Neural progenitor cell (in vitro differentiated cells): ENCODE measurements at regions not wholly inside any gene's neighbourhood (a gene's known extent, or its start where the extent isn't known, plus 50 kb on each side); places are given as distances from the start of the nearest gene placed in this dataset.

Source experiments
- DNase-seq: peaks from one replicate; pipeline ENCODE4 v3.0.0-alpha.2; 2016; ENCODE audit warnings: low spot score
- H2AFZ ChIP-seq: fragments of 200-600 bp; sonication (generic); replicated peaks from 2 replicates; pipeline ENCODE4 v1.6.1; 2016; ENCODE audit warnings: antibody characterized with exemption
- H3F3A ChIP-seq: fragments of 200-600 bp; sonication (generic); 2 replicates; pipeline ENCODE4 v1.6.1; 2016; ENCODE audit warnings: antibody characterized with exemption, low read depth
- H3K27ac ChIP-seq: fragments of 200-600 bp; sonication (generic); 2 replicates; pipeline ENCODE4 v1.5.1; 2016; ENCODE audit warnings: mild to moderate bottlenecking
- H3K27me3 ChIP-seq: fragments of 200-600 bp; sonication (generic); 2 replicates; pipeline ENCODE4 v1.6.1; 2016; ENCODE audit warnings: mild to moderate bottlenecking, moderate library complexity
- H3K36me3 ChIP-seq: fragments of 200-600 bp; sonication (generic); 2 replicates; pipeline ENCODE4 v1.5.1; 2016
- H3K4me1 ChIP-seq: fragments of 200-600 bp; sonication (generic); 2 replicates; pipeline ENCODE4 v1.6.1; 2016; ENCODE audit warnings: mixed run types
- H3K4me2 ChIP-seq: fragments of 200-600 bp; sonication (generic); 2 replicates; pipeline ENCODE4 v1.6.1; 2016
- H3K4me3 ChIP-seq: fragments of 200-600 bp; sonication (generic); 2 replicates; pipeline ENCODE4 v1.5.1; 2016
- H3K79me2 ChIP-seq: fragments of 200-600 bp; sonication (generic); 2 replicates; pipeline ENCODE4 v1.6.1; 2016; ENCODE audit warnings: low read depth
- H3K9ac ChIP-seq: fragments of 200-600 bp; sonication (generic); 2 replicates; pipeline ENCODE4 v1.6.1; 2016
- H3K9me3 ChIP-seq: fragments of 200-600 bp; sonication (generic); 2 replicates; pipeline ENCODE4 v1.5.1; 2016; ENCODE audit warnings: low read depth
- H4K20me1 ChIP-seq: fragments of 200-600 bp; sonication (generic); 2 replicates; pipeline ENCODE4 v1.6.1; 2016; ENCODE audit warnings: low read depth
- H3K27ac Mint-ChIP-seq: 3 replicates; pipeline ENCODE4 v1.8.0; 2021; ENCODE audit warnings: mixed read lengths
- H3K27me3 Mint-ChIP-seq: 2 replicates; pipeline ENCODE4 v1.8.0; 2022; ENCODE audit warnings: low read depth, mild to moderate bottlenecking, inconsistent platforms, moderate library complexity, mixed read lengths; ENCODE audit not compliant: insufficient read depth
- H3K36me3 Mint-ChIP-seq: 3 replicates; pipeline ENCODE4 v1.8.0; 2021; ENCODE audit warnings: mixed read lengths
- H3K4me1 Mint-ChIP-seq: 3 replicates; pipeline ENCODE4 v1.8.0; 2021; ENCODE audit warnings: mixed read lengths
- H3K4me3 Mint-ChIP-seq: 3 replicates; pipeline ENCODE4 v1.8.0; 2021; ENCODE audit warnings: mild to moderate bottlenecking, moderate library complexity, mixed read lengths
- H3K9me3 Mint-ChIP-seq: 3 replicates; pipeline ENCODE4 v1.8.0; 2020; ENCODE audit warnings: mixed read lengths
- CTCF ChIP-seq: fragments of 200-600 bp; sonication (generic); IDR thresholded peaks from 2 replicates; pipeline ENCODE4 v1.5.1; 2017; ENCODE audit warnings: antibody characterized with exemption, mild to moderate bottlenecking
- EZH2 ChIP-seq: fragments of 200-600 bp; sonication (generic); IDR thresholded peaks from 2 replicates; pipeline ENCODE4 v1.6.1; 2017; ENCODE audit warnings: antibody characterized with exemption, mild to moderate bottlenecking, moderate library complexity
- EZH2phosphoT487 ChIP-seq: fragments of 200-600 bp; sonication (generic); IDR thresholded peaks from 2 replicates; pipeline ENCODE4 v1.6.1; 2017; ENCODE audit warnings: antibody characterized with exemption

DNA sequence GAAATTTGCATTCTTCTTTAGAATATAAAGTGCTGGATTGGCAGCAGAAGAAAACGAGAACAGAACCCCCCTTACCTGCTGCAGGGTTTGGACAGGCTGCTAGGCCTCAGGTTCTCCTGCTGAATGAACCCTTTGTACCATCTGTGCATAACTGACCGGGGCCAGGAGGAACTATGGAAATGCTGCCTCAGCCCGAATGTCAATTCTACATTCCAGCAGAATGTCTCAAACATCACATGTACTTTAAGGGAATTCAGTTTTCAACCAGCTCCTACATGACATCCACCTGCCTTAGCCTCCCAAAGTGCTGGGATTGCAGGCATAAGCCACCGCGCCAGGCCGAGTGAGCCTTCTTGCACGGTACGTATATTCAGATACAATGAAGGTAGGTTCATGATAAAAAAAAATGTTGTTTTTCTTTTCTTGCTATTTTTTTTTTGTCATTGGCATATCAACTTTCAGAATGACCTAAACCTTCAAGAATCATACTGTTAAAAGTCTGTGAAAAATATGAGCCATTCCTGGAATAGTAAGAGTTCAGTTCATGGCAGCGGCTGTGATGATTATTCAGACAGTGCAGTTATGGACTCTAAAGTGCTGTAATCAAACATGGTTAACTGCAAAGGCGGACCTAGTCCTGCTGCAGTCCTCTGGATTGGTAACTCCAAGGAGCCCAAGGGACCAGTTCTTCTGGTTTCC, 84.4 kb upstream of the TNS3 start:
- Histone ChIP-seq H4K20me1 (no peaks in the 10 kb centered on the region), H3K27me3 (no peaks in the 10 kb centered on the region), H3K9ac (no peak overlapping the region), H3K27ac (no peak overlapping the region), H3K4me3 (no peak overlapping the region), H3K79me2 (no peaks in the 10 kb centered on the region), H3K4me2 (no peak overlapping the region), H3F3A (no peaks in the 10 kb centered on the region), H3K9me3 (no peaks in the 10 kb centered on the region), H3K4me1 (peaks cover 5% of the 10 kb centered on the region), H2AFZ (no peak overlapping the region), H3K36me3 (no peaks in the 10 kb centered on the region)
- Mint-ChIP-seq H3K4me1 (peaks cover 4% of the 10 kb centered on the region), H3K27me3 (peaks cover 2% of the 10 kb centered on the region), H3K9me3 (no peaks in the 10 kb centered on the region), H3K4me3 (no peak overlapping the region), H3K36me3 (no peaks in the 10 kb centered on the region), H3K27ac (no peak overlapping the region)
- no peak for TF ChIP-seq CTCF
- TF ChIP-seq EZH2 = no peak
- no peak for TF ChIP-seq EZH2phosphoT487
- no peak for DNase-seq

DNA sequence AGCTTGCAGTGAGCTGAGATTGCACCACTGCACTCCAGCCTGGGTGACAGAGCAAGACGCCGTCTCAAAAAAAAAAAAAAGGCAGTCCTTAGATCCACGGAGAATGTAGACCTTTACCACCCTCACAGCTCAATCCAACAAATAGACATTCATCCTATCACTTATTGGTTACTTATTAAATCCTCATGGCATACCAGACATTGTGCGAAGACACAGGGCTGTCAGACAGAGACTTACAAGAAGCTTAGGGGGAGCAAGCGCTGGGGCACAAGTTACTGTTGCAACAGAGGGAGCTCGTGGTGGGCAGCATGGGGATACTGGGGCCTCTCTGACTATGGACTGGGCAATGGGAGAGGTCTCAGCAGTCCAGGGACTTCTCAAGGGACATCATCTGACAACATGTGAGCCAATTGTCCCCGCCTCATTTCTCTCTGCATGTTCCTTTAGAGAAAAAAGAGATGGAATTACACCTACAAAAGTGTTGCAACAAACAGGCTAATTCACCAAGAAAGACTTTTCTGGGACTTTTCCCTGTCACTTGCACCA, 82.8 kb upstream of the TNS3 start:
- DNase-seq = no peak
- H3K36me3 ChIP-seq = no peaks in the 10 kb centered on the region
- Mint-ChIP-seq H3K4me1 (peaks cover 10% of the 10 kb centered on the region), H3K4me3 (no peak overlapping the region), H3K9me3 (no peaks in the 10 kb centered on the region), H3K27me3 (peaks cover 2% of the 10 kb centered on the region), H3K36me3 (no peaks in the 10 kb centered on the region), H3K27ac (peak overlapping the region; percentile 17)
- TF ChIP-seq CTCF (no peak), EZH2phosphoT487 (no peak), EZH2 (no peak)
- H3K9me3 ChIP-seq = no peaks in the 10 kb centered on the region
- H3K4me1 ChIP-seq = peaks cover 9% of the 10 kb centered on the region
- H3K9ac ChIP-seq = no peak overlapping the region
- H3F3A ChIP-seq = no peaks in the 10 kb centered on the region
- H4K20me1 ChIP-seq = no peaks in the 10 kb centered on the region
- no peak overlapping the region for H3K27ac ChIP-seq
- H3K4me2 ChIP-seq = no peak overlapping the region
- no peak overlapping the region for H2AFZ ChIP-seq
- no peaks in the 10 kb centered on the region for H3K27me3 ChIP-seq
- H3K4me3 ChIP-seq = no peak overlapping the region
- no peaks in the 10 kb centered on the region for H3K79me2 ChIP-seq

DNA sequence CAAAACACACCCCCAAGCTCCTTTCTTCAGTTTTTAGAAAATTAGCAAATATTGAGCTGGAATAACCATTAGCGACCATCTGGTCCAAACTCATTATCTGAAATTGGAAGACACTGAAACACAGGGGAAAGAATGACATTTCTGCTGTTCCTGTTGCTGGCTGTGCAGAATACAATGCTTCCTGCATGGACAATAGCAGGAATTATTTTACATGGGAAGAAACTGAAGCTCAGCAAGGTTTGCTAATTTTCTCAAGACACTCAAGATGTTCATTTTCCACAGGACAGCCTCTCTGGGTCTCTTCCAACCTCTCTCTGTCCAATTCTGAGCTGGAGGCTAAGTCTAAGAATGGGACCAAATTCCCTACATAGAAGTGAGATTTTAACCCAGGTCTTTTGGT, 81.9 kb upstream of the TNS3 start:
- H3K36me3 Mint-ChIP-seq = no peaks in the 10 kb centered on the region
- Histone ChIP-seq H3K4me3 (no peak overlapping the region), H3K27me3 (no peaks in the 10 kb centered on the region), H3K27ac (no peak overlapping the region), H2AFZ (no peak overlapping the region), H3F3A (no peaks in the 10 kb centered on the region), H4K20me1 (no peaks in the 10 kb centered on the region), H3K4me2 (no peak overlapping the region), H3K36me3 (no peaks in the 10 kb centered on the region), H3K9me3 (no peaks in the 10 kb centered on the region), H3K79me2 (no peaks in the 10 kb centered on the region), H3K9ac (no peak overlapping the region), H3K4me1 (peaks cover 11% of the 10 kb centered on the region)
- no peaks in the 10 kb centered on the region for H3K9me3 Mint-ChIP-seq
- TF ChIP-seq EZH2phosphoT487 (no peak), EZH2 (no peak)
- DNase-seq = no peak
- H3K27me3 Mint-ChIP-seq = no peaks in the 10 kb centered on the region
- no peak overlapping the region for H3K27ac Mint-ChIP-seq
- peaks cover 10% of the 10 kb centered on the region for H3K4me1 Mint-ChIP-seq
- no peak overlapping the region for H3K4me3 Mint-ChIP-seq

- no peak overlapping the region for H3K27ac Mint-ChIP-seq
- Histone ChIP-seq H2AFZ (no peak overlapping the region), H3K79me2 (no peaks in the 10 kb centered on the region), H3K4me1 (peaks cover 14% of the 10 kb centered on the region), H3K9me3 (no peaks in the 10 kb centered on the region), H4K20me1 (no peaks in the 10 kb centered on the region), H3K4me3 (no peak overlapping the region), H3K27me3 (no peaks in the 10 kb centered on the region), H3K4me2 (no peak overlapping the region), H3F3A (no peaks in the 10 kb centered on the region), H3K27ac (no peak overlapping the region), H3K9ac (no peak overlapping the region), H3K36me3 (no peaks in the 10 kb centered on the region)
- no peaks in the 10 kb centered on the region for H3K36me3 Mint-ChIP-seq
- H3K4me1 Mint-ChIP-seq = peaks cover 10% of the 10 kb centered on the region
- TF ChIP-seq EZH2 (no peak), CTCF (no peak), EZH2phosphoT487 (no peak)
- no peaks in the 10 kb centered on the region for H3K27me3 Mint-ChIP-seq
- no peaks in the 10 kb centered on the region for H3K9me3 Mint-ChIP-seq
- no peak for DNase-seq
- H3K4me3 Mint-ChIP-seq = no peak overlapping the region
Observed at GRCh38 chr7:47663213-47663612, 81.3 kb upstream of the TNS3 start.
